Amniotic epithelial cell (primary cell): ENCODE measurements at regions not wholly inside any gene's neighbourhood (a gene's known extent, or its start where the extent isn't known, plus 50 kb on each side); places are given as distances from the start of the nearest gene placed in this dataset.

Experiments used
- DNase-seq: peaks from one replicate; pipeline ENCODE4 v3.0.0-alpha.2; 2010; ENCODE audit warnings: low read depth

DNA sequence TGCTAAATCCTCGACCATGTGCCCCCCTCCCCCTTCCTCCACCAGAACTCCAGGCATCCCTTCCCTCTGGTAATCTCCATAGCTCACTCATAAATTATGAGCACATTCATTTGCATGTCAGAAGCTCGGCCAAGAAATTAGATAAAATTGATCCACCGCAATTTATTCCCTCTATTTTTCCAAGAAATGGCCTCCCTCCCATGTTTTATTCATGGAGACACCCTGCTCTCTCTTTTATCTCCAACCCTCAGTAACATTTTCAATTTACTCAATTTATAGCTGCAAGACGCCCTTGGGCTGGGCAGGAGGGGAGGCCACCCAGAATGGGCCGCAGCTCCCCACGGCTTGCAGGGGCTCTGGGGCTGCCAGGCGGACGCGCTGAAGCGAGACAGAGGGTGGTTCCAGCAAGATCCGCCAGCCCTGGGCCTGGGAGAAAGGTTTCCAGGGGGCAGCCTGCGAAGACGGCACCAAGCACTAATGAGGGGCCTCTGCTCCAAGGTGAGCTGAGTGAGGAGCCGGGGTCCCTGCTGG is 54.7 kb upstream of the ZNF423 start:
- no peak for DNase-seq

DNA sequence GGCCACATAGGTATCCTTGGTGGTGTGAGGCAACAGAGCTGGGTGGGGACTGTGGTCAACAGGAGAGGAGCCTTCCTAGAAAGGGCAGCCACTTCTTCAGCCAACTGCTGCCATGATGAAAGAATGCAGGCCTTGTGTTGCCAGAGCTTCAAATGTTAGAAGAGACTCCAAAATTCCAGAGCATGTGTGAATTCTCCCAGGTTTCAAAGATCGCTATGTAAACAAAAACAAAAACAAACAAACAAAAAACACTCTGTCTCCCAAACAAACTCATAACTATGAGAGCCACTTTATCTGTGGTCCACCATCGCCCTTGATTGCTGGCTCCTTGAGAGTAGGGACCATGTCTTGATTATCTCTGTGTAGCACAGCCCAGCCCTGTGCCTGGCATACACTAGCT is 55.5 kb upstream of the ZNF423 start:
- DNase-seq = no peak

DNA sequence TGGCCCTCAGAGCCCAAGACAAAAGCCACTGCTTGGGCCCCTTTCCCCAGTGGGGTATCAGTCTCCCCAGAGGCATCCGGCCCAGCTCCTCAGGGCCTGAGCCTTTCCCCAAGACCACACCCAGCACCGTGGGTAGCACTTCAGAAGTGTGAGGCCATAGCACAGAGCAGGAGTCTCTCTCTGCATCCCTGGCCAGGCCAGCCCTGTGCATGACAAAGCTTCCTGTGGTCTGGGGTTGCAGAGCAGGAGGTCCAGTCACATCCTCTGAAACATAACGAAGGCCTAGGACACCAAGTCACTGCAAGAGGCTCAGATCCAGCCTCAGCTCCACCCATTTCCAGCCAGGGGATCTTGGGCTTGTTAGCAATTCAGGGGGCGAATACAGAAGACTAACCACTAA is 56.8 kb upstream of the ZNF423 start:
- DNase-seq = no peak

DNA sequence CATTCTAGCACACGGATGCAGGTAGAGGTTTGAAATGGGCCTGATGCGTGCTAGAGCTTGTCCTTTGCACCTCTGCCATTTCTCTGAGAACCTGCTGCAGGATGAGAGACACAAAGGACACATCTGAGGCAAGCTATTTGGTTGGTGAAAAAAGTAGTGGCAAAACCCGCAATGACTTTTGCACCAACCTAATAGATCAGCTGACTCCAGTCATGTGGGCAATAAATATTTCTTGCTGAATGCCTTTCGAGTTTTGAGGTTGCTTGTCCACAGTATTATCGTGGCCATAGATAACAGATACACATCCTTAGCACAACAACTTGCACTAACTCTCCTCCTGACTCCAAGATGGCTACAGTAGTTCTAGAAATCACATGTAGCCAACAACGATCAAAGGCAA is 57.8 kb upstream of the ZNF423 start:
- DNase-seq = no peak

DNA sequence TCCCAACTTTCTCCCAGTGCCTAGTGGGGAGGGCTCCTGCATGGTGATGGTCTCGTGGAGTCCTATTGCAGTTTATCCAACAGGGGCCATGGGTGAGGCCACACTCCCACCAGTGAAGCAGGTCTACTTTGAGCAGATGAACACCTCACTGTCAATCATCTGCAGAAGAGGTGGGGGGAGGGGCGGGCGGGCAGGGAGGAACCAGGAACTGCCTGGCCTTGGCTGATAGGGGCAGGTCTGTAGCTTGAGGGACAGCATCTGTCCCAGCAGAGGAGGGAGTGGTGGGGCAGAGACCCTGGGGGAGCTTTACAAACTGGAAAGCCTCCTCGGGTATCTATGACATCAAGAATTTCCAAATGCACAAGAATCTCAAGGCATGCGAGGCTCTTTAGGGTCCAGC is 58.7 kb upstream of the ZNF423 start:
- no peak for DNase-seq

DNA sequence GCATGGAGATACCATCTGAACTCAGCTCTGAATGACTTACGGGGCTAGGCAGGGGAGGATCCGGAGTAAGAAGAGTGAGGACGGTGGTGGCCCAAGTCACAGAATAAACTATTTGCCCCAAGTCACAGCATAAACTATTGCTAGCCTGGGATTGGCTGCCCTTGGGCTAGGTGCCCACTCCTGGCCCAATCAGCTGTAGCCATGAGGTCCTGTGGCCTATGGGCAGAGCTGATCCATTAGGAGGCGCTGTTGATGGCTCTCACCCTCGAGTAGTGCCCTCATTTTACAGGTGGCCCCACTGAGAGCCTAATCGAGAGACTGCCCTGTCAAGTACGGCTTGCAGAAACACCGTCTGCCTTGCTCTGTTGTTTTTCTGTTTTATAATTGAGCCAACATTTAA is 62.3 kb upstream of the ZNF423 start:
- no peak for DNase-seq

DNA sequence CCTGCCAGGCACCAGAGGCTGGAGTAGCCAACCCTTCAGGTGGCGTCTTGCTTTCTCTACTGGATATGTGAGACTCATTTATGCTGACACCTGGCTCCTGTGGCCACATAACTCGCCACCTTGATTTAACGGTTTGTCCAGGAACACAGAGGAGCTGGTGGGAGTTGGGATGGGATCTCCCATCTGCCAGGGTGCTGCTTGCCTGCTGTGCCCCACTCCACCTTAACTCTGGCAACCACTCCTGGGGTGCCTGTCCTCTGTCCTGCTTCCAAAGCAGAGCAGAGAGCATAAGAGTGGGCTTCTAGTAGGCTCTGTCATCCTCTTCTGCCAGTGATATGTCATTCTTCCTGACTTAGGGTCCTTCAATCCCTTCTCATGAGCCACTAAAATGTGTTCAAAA is 63.4 kb upstream of the ZNF423 start:
- DNase-seq = no peak

DNA sequence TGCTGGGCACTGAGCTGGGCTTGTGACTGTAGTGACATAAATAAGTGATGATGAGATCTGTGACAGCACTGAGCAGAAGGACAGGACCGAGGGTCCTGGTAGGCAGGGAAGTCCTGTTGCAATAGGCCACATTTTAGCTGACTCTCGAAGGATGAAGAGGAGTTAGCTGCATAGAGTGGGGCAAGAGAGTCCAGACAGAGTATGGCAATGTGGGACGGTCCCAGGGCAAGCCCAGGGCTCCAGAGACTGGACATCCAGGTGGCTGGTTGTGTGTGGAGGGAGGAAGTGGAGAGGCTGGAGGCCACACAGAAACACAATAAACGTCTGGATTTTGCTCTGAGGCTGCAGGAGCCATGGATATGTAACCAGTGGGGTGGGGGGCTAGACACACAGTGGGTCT is 64.5 kb upstream of the ZNF423 start:
- DNase-seq = no peak

DNA sequence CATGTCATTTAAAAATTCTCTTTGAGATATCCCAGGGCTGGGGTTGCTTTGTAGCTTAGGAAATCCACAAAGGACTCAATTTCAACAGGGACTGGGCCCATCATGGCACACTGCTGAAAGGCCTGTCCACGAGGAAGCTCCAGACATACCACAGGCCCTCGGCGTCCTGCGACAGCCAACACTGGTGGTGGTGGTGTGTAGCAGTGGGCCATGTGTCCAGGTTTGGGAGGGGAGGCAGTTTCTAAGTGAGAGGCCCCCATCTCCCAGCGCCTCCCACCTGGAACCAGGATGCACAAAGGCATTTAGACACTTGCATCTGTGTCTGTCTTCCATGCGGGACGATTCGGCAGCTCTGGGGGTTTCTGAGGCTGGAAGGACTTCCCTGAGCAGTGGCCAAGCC is 65.2 kb upstream of the ZNF423 start:
- DNase-seq = no peak

DNA sequence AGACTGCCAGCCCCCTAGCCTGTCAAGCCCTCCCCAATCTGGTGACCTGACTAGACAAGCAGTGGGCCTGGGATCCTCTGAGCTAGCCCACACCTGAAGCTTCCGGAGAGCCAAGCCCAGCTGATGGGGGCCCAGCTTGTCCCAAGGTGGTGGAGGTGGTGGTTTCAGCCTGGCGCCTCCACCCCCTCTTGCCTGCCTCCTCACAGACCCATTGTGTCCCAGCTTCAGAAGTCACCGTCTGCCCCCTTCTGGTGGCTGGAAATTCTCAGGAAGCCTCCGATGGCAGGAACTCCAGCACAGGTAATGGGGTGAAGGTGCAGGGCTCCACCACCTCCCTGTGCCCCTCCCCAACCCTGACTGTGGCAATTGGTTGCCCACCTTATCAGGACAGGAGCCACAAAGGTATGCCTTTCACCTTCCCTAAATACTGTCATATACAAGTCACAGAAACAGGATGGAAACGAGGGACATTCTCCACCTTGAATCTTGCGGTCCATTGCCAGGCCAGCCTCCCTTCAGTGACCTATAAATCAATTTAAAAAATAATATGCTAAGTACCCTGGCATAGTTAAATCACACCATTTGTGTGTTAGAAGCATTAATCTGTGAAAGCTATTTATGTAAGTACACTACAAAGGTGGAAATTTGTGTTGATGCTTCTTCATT is 66.0 kb upstream of the ZNF423 start:
- DNase-seq = peak; percentile 3

DNA sequence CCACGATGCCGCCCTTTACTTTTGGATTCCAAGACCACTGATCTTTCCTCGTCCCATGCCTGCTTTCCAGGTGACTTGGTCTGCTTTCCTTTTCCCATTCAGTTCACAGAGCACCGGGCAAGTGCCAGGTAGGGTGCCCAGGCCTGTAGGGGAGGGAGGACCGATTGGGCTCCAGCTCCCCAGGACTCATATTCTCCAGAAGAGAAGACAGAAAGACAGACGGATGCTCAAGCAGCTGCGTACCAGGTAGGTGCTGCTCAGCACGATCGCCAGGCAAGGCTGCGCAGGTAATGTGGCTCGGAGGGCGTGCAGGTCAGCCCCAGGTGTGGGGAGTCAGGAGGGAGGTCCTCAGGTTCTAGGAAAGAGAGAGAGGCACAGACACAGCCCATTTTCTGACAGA is 67.5 kb upstream of the ZNF423 start:
- no peak for DNase-seq

DNA sequence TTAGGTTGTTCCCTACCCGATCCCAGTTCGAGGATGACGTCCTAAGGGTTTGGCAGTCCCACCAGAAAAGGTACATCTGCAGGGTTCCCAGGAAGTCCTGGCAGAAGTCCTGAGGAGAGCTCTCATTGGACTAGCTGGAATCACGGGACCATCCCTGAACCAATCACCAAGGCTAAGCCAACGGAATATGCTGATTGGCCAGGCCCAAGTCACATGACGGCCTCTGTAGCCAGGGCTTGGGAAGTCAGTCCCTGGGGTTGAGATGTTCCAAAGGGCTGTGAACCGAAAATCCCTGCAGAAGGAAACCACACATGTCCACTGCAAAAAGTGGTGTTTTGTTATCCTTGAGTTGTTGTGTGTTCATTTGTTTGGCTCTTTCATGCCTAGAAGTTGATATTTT is 68.2 kb upstream of the ZNF423 start:
- DNase-seq = no peak

DNA sequence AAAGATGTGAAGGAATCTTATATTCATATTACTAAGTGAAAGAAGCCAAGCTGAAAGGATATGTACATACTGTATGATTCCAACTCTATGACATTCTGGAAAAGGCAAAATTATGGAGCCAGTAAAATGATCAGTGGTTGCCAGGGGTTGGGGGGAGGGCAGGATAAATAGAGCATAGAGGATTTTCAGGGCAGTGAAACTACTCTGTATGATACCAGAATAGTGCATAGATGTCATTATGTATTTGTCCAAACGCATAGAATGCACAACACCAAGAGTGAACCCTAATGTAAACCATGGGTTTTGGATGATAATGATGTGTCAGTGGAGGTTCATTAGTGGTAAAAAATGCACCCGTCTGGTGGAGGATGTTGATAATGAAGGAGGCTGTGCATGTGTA is 71.0 kb upstream of the ZNF423 start:
- DNase-seq = no peak

DNA sequence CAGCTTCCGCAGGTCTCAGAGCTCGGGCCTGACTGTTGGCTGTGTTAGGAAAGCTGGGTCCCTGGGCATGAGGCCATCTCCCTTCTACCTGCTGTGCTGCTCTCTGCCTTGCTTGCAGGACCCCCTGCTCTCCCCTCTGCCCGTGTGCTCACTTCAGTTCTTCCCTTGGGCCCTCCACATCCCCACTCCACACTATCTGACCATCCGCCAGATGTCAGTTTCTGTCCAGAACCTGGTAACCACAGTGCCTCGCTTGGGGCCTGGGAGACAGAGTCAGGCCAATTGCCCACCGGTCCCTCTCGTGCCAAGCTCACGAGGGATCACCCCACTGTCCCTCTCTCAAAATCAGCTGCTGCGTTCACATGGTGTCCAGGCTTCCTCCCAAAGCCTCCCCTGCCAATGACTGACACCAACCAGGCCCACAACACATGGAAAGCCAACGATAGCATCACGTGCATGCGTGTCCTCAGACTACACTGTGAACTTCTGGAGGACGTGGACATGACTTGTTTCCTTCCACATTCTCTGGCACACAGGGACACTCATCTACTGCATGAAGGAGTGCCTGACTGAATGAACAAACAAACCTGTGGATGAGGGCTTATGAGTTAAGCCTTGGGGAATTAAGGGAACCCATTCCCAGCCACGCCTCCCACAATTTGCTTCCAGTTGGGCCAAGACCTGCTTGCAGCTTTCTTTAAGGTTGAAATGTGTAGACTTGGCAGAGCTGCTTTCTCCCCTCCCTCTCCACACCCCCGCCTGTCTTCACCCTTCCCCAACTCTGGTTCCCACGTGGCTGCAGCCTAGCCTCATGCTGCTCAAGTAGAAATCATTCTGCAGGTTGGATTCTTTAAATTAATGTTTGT is 72.5 kb upstream of the ZNF423 start:
- DNase-seq = no peak

DNA sequence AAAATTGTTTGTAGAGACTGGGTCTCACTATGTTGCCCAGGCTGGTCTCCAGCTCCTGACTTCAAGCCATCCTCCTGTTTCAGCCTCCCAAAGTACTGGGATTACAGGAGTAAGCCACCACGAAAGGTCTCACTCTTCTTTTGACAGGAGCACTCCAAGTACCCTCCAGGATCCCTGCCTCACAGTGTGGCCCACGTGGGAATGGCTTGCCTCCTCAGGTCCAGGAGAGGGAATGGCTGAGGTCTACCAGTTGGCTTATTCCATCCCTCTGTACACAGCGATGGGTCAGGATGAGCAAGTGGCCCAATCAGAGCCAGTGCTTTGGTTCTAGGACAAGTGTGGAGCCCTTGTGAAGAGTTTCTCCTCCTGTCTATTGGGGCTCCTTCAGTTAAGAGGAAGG is 73.7 kb upstream of the ZNF423 start:
- DNase-seq = no peak

DNA sequence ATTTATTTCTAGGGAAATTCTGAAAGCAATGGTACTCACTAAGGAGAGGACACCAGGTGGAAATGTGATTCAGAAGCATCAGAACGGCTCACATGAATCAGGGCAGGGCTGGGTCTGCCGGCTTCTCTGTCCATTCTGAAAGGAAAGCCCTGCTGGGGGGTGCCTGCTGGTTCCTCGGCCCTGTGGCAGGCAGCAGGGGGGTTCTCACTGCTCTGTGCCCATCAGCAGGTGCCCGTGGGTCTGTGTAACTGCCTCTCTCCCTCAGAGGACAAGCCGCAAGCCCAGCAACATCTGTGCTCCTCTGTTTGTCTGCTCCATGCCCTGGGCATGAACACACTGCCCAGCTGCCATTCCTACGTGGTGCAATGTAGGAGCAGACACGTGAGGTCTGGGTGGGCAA is 74.9 kb upstream of the ZNF423 start:
- no peak for DNase-seq

DNA sequence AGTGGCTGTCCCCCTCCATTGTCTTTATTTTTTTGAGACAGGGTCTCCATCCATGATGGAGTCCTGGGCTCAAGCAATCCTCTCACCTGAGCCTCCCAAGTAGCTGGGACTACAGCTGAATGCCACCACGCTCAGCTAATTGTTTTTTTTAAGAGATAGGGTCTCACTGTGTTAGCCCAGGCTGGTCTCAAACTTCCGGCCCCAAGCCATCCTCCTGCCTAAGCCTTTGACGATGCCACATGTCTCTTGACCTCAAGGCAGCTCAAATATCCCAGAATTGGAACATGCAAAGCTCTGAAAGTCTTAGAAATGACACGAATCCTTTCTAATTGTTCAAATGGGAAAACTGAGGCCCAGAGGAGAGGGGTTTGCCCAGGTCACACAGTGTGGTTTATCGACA is 75.4 kb upstream of the ZNF423 start:
- no peak for DNase-seq

DNA sequence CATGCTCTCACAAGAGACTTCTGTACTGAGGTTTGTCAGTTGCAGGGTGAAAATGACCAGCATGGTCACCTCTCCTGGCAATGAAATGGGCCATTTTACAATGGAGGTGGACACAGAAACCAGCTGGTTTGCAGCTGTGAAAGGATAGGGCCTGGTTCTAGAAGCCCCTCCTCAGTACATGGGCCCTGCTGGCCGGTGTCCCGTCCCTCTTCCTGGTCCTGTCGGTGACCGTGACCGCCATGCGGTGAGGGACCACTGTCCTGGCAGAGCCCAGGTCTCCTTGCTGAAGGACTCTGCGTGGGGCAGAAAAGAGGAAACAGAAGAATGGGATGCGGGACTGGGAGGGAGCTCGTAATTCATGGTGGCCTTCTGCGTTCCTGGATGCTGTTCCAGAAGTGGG is 76.0 kb upstream of the ZNF423 start:
- DNase-seq = no peak

DNA sequence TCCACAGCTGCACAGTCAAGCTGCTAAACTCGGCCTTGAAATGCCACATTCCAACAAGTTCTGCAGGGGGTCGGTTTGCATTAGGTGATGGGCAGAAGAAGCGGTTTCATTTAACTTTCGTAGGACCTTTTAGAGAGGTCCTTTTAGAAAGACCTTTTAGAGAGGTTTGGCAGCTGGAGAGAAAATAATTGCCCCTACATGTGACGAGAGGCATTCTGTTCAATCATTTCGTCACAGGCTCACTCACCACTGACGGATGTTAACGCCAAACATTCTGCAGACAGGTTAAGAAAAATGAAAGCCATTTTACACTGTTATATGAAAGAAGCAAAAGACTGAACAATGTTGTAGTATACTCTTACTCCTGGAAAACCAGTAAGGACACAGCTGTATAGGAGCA is 76.5 kb upstream of the ZNF423 start:
- no peak for DNase-seq

DNA sequence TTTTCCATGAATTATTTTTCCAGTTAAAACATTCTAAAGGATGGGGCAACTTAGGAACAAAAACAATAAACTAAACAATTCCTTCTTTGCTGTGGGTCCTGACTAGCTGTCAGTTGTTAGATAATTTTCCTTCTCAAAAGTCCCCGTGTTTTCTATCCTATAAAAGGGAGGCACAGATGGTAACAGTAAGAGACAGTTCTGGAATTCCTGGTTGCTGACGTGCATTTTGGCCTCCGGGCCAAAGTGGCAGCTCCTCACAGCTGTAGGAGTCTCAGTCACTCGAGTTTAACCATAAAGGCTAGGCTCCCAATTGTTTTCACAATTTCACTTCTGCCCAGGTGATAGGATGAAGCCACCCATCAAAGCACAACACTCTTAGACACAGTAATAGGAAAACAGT is 77.0 kb upstream of the ZNF423 start:
- DNase-seq = no peak

DNA sequence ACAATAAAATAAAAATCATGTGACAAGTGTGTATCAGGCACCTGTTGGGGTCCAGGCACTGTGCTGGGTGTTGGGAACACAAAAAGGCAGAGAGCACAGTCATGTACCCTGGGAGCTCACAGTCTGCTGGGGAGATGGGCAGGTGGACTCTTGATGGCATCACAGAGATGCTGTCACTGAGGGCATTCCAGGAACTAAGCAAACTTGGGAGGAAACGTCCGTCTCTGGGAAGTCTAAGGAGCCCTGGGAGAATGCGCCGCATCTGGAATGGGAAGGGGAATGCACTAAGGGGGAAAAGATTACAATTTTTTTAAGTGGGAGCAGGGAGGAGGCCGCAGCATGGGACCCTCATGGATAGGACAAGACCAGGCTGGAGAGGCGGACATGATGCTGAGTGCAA is 80.9 kb upstream of the ZNF423 start:
- no peak for DNase-seq

DNA sequence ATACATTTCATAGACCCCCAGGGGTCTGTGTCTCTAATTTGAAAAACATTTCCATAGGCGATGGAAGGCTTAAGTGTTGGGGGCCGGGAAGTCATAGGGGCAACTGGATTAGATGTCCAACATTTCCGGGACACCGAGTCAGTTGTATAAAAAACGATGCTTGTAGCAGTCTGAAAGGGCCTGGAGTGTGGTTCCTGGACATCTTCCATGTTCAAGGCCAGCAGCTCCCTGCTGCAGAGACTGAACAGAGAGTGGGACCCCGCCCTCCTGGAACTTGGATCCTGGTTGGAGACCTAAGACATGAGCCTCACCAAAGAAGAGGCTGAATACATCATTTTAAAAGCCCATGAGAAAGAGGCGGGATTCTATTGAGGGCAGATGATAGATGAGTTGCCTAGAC is 82.0 kb upstream of the ZNF423 start:
- no peak for DNase-seq

DNA sequence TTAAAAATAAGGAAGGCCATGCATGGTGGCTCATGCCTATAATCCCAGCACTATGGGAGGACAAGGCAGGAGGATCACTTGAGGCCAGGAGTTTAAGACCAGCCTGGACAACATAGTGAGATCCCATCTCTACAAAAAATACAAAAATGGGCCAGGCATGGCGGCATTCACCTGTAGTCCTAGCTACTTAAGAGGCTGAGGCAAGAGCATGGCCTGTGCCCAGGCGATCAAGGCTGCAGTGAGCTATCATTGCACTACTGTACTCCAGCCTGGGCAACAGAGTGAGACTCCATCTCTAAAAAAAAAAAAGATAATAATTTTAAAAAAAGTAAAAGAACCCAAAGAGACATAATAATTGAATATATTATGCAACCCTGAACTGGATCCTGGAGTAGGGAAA is 83.6 kb upstream of the ZNF423 start:
- DNase-seq = no peak
